ENCODE measurements at regions not wholly inside any gene's neighbourhood (a gene's known extent, or its start where the extent isn't known, plus 50 kb on each side); places are given as distances from the start of the nearest gene placed in this dataset.
A peak's percentile ranks its signal among the peaks of the same experiment; 100 is the strongest.

DNA sequence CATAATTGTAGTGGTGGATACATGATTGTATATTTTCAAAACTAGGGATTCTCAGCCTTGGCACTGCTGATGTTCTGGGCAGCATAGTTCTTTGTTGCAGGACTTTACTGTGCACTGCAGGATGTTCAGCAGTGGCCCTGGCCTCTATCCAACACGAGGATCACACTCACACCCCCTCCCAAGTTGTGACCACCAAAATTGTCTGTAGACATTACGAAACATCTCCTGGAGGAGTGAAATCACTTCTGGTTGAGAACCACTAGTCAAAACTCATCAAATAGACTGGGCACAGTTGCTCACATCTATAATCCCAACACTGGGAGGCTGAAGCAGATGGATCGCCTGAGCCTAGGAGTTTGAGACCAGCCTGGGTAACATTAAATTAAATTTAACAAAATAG is 123.1 kb upstream of the CDYL start:
- Mint-ChIP-seq H3K27ac (no peak overlapping the region), H3K27me3 (peaks cover 10% of the 10 kb centered on the region), H3K4me1 (no peaks in the 10 kb centered on the region), H3K4me3 (no peak overlapping the region), H3K36me3 (no peaks in the 10 kb centered on the region), H3K9me3 (no peaks in the 10 kb centered on the region)
- CTCF ChIA-PET = no interaction called here
- no peak for DNase-seq

DNA sequence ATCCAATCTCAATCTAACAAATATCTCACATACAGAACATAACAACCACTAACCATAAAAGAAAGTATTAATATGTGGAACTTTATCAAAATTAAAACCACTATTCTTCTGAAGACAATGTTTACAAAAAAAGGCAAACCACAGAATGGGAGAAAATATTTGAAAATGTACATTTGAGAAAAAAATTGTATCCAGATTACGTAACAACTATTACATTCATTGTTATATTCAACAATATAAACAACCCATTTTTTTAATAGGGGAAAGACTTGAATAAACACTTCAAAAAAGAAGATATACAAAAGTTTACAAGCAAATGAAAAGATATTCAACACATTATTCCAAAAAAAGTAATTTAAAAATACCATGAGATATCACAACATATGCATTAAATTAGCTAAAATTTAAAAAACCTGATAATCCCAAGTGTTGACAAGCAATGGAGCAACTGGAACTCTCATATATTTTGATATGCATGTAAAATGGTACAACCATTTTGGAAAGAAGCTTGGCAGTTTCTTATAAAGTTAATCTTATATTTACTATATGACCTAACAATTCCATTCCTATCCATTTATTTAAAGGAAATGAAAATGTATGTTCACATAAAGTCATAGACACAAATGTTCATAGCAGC is 124.3 kb upstream of the CDYL start:
- peaks cover 22% of the 10 kb centered on the region for H3K27me3 Mint-ChIP-seq
- H3K4me3 Mint-ChIP-seq = no peak overlapping the region
- peaks cover 6% of the 10 kb centered on the region for H3K4me1 Mint-ChIP-seq
- CTCF ChIA-PET = no interaction called here
- H3K27ac Mint-ChIP-seq = no peak overlapping the region
- H3K36me3 Mint-ChIP-seq = no peaks in the 10 kb centered on the region
- DNase-seq = no peak
- H3K9me3 Mint-ChIP-seq = no peaks in the 10 kb centered on the region

DNA sequence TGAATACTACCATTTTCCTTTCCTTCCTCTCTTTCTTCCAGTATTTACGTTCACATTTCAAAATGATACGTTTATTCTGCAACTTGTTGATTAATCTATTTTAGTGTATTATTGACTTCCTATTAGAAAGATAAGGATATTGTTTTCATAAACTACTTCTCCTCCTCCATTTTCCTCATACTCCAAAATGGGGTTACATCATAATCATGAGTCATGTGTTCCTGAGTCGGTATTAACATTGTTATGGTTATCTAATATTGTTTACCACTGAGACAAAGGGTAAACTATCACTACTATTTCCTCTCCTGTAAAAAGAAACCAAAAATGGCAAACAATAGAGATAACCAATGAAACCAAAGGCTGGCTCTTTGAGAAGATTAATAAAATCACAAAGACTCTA is 126.5 kb upstream of the CDYL start:
- CTCF ChIA-PET = no interaction called here
- no peak for DNase-seq
- H3K4me1 Mint-ChIP-seq = peaks cover 6% of the 10 kb centered on the region
- no peaks in the 10 kb centered on the region for H3K9me3 Mint-ChIP-seq
- H3K27me3 Mint-ChIP-seq = peaks cover 18% of the 10 kb centered on the region
- no peaks in the 10 kb centered on the region for H3K36me3 Mint-ChIP-seq
- no peak overlapping the region for H3K27ac Mint-ChIP-seq
- no peak overlapping the region for H3K4me3 Mint-ChIP-seq

DNA sequence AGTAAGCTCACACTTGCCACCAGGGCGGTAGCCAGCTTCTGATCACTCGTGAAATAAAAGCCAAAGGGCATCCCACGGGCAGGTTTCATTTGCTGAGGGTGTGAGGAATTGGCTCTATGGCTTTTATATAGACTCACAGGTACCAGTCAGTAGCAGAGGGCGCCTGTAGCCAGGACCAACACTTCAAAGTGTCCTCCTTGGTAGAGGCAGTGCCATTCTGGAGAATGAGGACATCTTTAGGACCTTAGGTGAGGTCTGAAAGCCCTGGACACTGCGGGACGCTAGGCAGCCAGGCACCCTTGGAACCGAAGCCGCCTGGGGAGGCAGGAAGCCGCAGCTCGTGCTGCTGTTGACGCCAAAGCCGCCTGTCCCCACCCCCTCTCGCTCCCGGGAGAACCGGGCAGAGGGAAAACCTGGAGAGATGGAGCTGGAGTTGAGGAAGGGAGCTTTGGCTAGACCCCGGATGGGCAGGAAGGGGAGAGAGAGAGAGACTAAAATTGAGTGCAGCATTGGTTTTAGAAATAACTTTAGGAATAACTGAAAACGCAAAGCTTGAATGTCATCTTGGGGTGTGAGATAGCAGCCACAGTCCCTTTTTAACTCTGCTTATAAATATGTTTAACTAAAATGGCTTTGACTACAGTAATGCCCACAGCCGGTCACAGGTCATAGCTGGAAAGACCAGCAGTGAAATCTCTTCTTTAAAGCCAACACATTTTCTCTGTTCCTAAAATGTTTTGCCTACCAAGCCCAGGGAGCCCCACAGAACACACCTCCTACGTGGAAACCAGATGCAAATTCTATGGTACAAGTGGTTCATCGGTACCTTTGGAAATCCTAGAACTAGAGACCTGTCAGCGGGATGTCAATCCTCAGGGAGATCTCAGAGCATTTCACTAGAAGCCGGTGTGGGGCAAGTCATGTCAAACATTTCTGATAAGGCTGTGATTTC is 128.5 kb upstream of the CDYL start:
- H3K27me3 Mint-ChIP-seq = peaks cover 18% of the 10 kb centered on the region
- CTCF ChIA-PET = no interaction called here
- DNase-seq = peak; percentile 22
- no peak overlapping the region for H3K27ac Mint-ChIP-seq
- no peaks in the 10 kb centered on the region for H3K36me3 Mint-ChIP-seq
- no peak overlapping the region for H3K4me3 Mint-ChIP-seq
- no peaks in the 10 kb centered on the region for H3K9me3 Mint-ChIP-seq
- peaks cover 6% of the 10 kb centered on the region for H3K4me1 Mint-ChIP-seq

DNA sequence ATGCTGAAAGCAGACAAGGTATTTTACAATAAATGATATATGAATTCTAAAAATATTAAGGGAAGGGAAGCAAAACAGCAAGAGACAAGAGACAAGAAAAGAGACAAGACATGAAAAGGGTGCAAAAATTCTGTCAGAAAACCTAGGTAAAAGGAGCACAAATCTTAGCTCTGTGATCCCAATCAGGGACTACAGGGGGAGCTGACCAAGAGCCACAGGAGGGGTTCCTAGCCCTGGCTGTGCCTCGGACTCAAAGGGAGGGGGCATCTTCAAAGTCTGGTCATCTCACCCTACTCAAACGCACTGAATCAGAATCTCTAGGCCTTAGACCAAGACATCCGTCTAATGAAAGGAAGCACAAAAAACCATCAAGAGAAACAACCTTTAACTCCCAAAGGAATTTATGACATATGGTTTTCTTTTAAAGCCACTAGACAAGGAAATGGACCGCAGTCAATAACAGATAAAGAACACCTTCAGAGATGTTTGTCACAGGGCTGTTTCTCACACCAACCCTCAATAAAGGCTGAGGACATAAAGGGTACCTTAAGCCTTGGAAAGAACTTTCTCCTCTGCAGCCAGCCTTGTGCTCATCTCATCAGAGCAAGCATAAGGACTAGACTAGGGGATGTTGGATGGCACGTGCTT is 130.4 kb upstream of the CDYL start:
- no peak for DNase-seq
- H3K27ac Mint-ChIP-seq = no peak overlapping the region
- H3K36me3 Mint-ChIP-seq = no peaks in the 10 kb centered on the region
- H3K4me3 Mint-ChIP-seq = no peak overlapping the region
- H3K27me3 Mint-ChIP-seq = peaks cover 22% of the 10 kb centered on the region
- H3K9me3 Mint-ChIP-seq = no peaks in the 10 kb centered on the region
- CTCF ChIA-PET = no interaction called here
- peaks cover 6% of the 10 kb centered on the region for H3K4me1 Mint-ChIP-seq

DNA sequence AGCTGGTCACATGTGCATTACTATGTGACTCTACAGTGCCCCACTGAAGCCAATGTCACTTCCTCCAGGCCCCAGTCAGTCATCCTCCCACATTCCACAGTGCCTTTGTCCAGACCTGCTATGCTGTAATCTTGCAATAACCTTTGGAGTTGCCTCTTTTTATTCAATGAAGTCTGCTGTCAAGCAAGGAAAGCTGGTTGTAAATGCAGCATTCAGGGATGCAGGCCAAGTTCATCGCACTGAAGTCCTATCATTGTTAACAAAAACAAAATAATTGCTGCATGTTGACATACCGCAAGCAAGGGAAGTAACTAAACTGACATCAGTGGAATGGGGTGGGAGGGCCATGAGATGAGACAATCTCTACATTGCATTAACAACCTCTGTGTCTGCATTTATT is 131.2 kb upstream of the CDYL start:
- CTCF ChIA-PET = no interaction called here
- no peak overlapping the region for H3K4me3 Mint-ChIP-seq
- H3K36me3 Mint-ChIP-seq = no peaks in the 10 kb centered on the region
- peaks cover 6% of the 10 kb centered on the region for H3K4me1 Mint-ChIP-seq
- H3K9me3 Mint-ChIP-seq = no peaks in the 10 kb centered on the region
- H3K27me3 Mint-ChIP-seq = peaks cover 22% of the 10 kb centered on the region
- no peak overlapping the region for H3K27ac Mint-ChIP-seq
- no peak for DNase-seq

DNA sequence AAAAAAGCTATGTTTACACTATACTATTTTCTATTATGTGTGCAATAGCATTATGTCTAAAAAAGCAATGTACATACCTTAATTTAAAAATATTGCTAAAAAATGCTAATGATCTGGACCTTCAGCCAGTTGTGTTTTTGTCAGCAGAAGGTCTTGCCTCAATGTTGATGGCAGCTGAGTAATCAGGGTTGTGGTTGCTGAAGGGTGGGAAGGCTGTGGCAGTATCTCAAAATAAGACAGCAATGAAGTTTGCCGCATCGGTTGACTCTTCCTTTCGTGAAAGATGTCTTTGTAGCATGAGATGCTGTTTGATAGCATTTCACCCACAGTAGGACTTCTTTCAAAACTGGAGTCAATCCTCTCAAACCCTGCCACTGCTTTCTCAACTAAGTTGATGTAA is 134.7 kb upstream of the CDYL start:
- Mint-ChIP-seq H3K9me3 (no peaks in the 10 kb centered on the region), H3K36me3 (no peaks in the 10 kb centered on the region), H3K27ac (no peak overlapping the region), H3K4me3 (no peak overlapping the region), H3K4me1 (no peaks in the 10 kb centered on the region), H3K27me3 (peaks cover 8% of the 10 kb centered on the region)
- DNase-seq = no peak
- CTCF ChIA-PET = no interaction called here

DNA sequence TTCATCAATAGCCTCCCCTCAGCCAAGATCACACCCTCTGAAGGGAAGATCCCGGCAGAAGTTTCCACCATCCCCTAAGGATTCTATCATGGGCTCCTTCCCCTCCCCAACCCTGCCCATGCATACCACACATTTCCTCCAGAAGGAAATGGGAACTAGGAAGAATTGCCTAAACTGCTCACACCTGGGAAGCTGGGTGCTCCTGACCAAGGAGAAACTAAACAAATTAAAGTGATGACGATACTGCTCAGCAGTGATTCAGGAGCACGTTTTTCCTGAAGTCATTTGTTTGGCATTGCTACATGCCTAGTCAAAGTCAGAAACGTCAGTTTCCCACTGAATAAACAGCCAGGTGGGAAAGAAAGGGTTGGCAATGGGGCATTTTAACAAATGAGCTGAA is 136.1 kb upstream of the CDYL start:
- H3K4me3 Mint-ChIP-seq = no peak overlapping the region
- CTCF ChIA-PET = no interaction called here
- peaks cover 4% of the 10 kb centered on the region for H3K27me3 Mint-ChIP-seq
- no peaks in the 10 kb centered on the region for H3K36me3 Mint-ChIP-seq
- H3K27ac Mint-ChIP-seq = no peak overlapping the region
- H3K9me3 Mint-ChIP-seq = no peaks in the 10 kb centered on the region
- H3K4me1 Mint-ChIP-seq = no peaks in the 10 kb centered on the region
- no peak for DNase-seq

DNA sequence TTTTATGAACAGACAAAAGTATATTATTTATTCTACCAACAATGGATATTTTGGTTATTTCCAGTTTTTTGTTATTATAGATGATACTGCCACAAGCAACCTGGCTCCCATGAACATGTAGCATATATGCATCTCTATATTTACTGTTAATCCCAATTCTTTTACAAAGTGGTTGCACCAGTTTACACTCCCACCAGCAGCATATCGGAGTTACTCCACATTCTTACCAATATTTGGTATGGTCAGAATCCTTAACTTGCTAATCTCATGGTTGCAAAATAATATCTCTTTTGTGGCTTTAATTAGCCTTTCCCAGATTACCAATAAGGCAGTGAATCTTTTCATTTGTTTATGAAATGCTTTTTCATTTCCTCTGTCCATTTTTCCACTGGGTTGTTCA is 137.6 kb upstream of the CDYL start:
- CTCF ChIA-PET = no interaction called here
- H3K27ac Mint-ChIP-seq = no peak overlapping the region
- no peak overlapping the region for H3K4me3 Mint-ChIP-seq
- no peak for DNase-seq
- H3K36me3 Mint-ChIP-seq = no peaks in the 10 kb centered on the region
- no peaks in the 10 kb centered on the region for H3K4me1 Mint-ChIP-seq
- peaks cover 4% of the 10 kb centered on the region for H3K27me3 Mint-ChIP-seq
- no peaks in the 10 kb centered on the region for H3K9me3 Mint-ChIP-seq

DNA sequence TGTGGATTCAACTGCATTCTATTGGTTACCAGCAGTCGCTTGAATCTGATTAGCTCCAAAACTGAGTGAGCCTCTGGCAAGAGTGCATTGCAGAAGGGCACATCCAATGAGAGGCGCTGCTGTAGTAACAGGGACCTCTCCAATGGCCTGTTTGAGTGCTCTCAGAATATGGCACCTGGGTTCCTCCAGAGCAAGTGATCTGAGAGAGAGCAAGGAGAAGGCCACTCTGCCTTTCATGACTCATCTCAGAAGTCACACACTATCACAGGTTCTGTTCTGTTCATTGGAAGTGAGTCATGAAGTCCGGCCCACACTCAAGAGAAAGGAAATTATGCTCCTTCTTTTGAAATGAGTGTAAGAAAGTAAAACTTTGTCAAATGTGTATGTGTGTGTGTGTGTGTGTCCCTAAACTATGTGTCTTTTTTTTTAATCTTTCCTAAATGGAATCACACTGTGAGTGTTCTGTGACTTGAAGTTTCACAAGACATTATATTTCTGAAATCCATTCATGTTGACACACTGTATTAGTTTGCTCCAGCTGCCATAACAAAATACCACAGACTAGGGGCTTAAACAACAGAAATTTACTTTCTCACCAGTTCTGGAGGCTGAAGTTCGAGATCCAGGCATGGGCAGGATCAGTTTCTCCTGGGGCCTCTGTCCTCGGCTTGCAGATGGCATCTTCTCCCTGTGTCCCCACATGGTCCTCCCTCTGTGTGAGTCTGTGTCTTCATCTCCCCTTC is 138.3 kb upstream of the CDYL start:
- no peak overlapping the region for H3K4me3 Mint-ChIP-seq
- H3K36me3 Mint-ChIP-seq = no peaks in the 10 kb centered on the region
- H3K4me1 Mint-ChIP-seq = no peaks in the 10 kb centered on the region
- H3K9me3 Mint-ChIP-seq = no peaks in the 10 kb centered on the region
- CTCF ChIA-PET = no interaction called here
- H3K27me3 Mint-ChIP-seq = peaks cover 4% of the 10 kb centered on the region
- H3K27ac Mint-ChIP-seq = no peak overlapping the region
- no peak for DNase-seq

DNA sequence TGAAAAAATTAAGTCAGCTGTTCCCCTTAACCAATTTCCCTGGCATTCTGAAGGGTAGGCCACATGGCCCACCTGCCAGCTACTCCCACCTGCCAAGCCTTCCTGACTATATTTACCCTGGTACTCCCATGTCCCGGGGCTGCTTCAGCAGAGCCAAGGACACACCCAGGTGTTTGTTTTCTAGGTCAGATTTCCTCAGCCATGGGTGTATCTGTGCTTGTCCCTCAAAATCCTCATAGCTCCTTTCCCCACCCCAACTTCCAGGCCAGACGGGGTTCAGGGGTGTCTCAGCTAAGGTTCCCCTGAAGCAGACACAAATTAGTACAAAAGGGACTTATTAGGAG is 139.4 kb upstream of the CDYL start:
- DNase-seq = no peak
- H3K4me1 Mint-ChIP-seq = no peaks in the 10 kb centered on the region
- H3K36me3 Mint-ChIP-seq = no peaks in the 10 kb centered on the region
- H3K27ac Mint-ChIP-seq = no peak overlapping the region
- CTCF ChIA-PET = no interaction called here
- peaks cover 1% of the 10 kb centered on the region for H3K27me3 Mint-ChIP-seq
- peaks cover 3% of the 10 kb centered on the region for H3K9me3 Mint-ChIP-seq
- no peak overlapping the region for H3K4me3 Mint-ChIP-seq

DNA sequence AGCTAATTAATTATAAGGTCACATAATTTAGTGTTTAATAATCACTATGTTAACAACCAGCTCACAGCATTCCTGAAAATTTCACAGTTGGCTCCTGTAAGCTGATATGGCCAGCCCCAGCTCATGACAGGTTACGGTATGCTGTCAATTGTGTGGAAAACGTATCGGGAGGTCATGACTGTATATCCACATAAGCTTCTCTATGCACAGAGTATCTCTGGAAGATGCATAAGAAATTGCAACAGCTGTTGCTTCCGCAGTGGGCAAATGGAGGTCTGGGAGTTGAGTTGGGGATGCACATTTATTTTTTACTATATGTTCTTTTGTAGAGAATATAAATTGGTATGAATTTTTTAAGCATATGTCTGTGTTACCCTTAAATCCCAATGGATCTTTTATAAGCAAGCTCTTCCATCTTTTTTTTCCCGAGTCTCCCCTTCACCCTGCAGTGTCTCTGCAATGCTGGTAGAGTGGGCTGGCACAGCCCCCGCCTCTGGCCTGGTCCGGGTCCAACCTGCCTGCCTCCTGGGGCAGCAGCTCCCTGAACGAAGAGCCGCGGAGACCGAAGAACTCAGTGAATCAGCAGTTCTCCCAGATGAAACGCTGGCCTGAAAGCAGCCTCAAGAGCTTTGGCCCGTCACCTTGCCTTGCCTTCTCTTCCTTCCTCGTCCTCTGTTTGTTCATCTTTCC is 139.9 kb upstream of the CDYL start:
- CTCF ChIA-PET = no interaction called here
- Mint-ChIP-seq H3K36me3 (no peaks in the 10 kb centered on the region), H3K4me1 (no peaks in the 10 kb centered on the region), H3K9me3 (peaks cover 3% of the 10 kb centered on the region), H3K27me3 (no peaks in the 10 kb centered on the region), H3K27ac (no peak overlapping the region), H3K4me3 (no peak overlapping the region)
- DNase-seq = no peak

DNA sequence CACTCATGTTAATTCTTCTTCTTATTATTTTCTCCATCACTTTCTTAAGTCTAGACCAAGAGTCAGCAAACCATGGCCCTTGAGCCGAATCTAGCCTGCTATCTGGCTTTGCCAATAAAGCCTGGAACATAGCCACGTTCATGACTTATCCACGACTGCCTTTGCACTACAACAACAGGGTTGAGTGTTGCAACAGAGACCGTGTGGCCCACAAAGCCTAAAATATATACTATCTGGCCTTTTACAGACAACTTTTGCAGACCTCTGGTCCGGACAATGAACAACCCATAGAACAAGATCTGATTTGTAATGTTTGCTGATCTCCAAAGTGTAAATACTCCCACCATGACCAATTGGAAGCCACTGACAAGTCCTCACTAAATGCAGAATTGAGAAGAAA is 140.5 kb upstream of the CDYL start:
- CTCF ChIA-PET = no interaction called here
- peaks cover 7% of the 10 kb centered on the region for H3K9me3 Mint-ChIP-seq
- H3K27ac Mint-ChIP-seq = no peak overlapping the region
- no peak for DNase-seq
- no peaks in the 10 kb centered on the region for H3K4me1 Mint-ChIP-seq
- H3K27me3 Mint-ChIP-seq = no peaks in the 10 kb centered on the region
- H3K4me3 Mint-ChIP-seq = no peak overlapping the region
- no peaks in the 10 kb centered on the region for H3K36me3 Mint-ChIP-seq

DNA sequence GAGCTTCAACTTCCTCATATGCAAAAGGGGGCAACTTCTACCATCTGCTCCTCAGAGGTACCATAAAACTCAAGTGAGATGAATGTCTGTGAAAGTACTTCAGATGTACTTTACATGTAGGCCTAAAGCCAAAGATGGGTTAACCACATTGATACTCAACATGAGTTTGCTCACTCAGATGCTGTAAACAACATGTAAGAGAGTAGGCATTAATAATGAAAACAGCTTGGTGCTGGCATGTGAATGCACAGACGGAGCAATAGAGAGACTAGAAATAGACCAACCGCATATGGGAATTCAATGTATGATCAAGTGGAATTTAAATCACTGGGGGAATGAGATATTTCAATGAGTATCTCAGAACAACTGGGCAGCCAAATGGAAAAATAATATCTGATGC is 143.8 kb upstream of the CDYL start:
- Mint-ChIP-seq H3K27ac (no peak overlapping the region), H3K4me3 (no peak overlapping the region), H3K9me3 (peaks cover 22% of the 10 kb centered on the region), H3K27me3 (peaks cover 3% of the 10 kb centered on the region), H3K36me3 (no peaks in the 10 kb centered on the region), H3K4me1 (no peaks in the 10 kb centered on the region)
- CTCF ChIA-PET = no interaction called here
- no peak for DNase-seq

Data from activated naive CD4-positive, alpha-beta T cell treated with anti-CD3 and anti-CD28 coated beads, Interleukin-2, amount 10 ng/mL, durations not matched to agents 7 days and 5 days (primary cell).